GM10266 (cell line): ENCODE measurements at regions not wholly inside any gene's neighbourhood (a gene's known extent, or its start where the extent isn't known, plus 50 kb on each side); places are given as distances from the start of the nearest gene placed in this dataset.
A peak's percentile ranks its signal among the peaks of the same experiment; 100 is the strongest.

Source experiments
- DNase-seq: peaks from one replicate; pipeline ENCODE4 v3.0.0; 2012; ENCODE audit errors: extremely low spot score
- CTCF ChIP-seq: IDR thresholded peaks from 2 replicates; pipeline ENCODE4 v1.5.1; 2012; ENCODE audit warnings: mild to moderate bottlenecking, low read depth; ENCODE audit not compliant: control insufficient read depth, insufficient read depth; ENCODE audit errors: missing control alignments

GRCh38 chr2:186919296-186919695, 70.3 kb upstream of the ZSWIM2 start:
- DNase-seq = no peak

GRCh38 chr2:186918495-186918894, 69.5 kb upstream of the ZSWIM2 start:
- TF ChIP-seq CTCF = no peak
- no peak for DNase-seq

More at GRCh38 chr2:186919296-186919695, 70.3 kb upstream of the ZSWIM2 start:
- TF ChIP-seq CTCF = no peak

GRCh38 chr2:186917866-186918265, 68.9 kb upstream of the ZSWIM2 start:
- no peak for DNase-seq
- TF ChIP-seq CTCF = no peak

- TF ChIP-seq CTCF = no peak
- peak; percentile 24 for DNase-seq
These were observed 64.9 kb upstream of the ZSWIM2 start for GRCh38 chr2:186913870-186914269.

- no peak for TF ChIP-seq CTCF
- DNase-seq = no peak
These were observed 64.0 kb upstream of the ZSWIM2 start for GRCh38 chr2:186912979-186913378.

- no peak for TF ChIP-seq CTCF
- no peak for DNase-seq
These were observed 62.6 kb upstream of the ZSWIM2 start for GRCh38 chr2:186911551-186912085.

GRCh38 chr2:186910996-186911395, 62.0 kb upstream of the ZSWIM2 start:
- no peak for TF ChIP-seq CTCF
- no peak for DNase-seq
